ENCODE measurements at regions not wholly inside any gene's neighbourhood (a gene's known extent, or its start where the extent isn't known, plus 50 kb on each side); places are given as distances from the start of the nearest gene placed in this dataset.

GRCh38 chr17:71791311-71791710 lies 329.5 kb upstream of the SOX9 start:
- TF ChIP-seq CTCF (IDR thresholded peaks at IDR 0.05) = no peak
- no peak for TF ChIP-seq MYC (IDR thresholded peaks at IDR 0.05; ENCODE audit: borderline replicate concordance, low read length)
- TF ChIP-seq RAD21 (conservative IDR thresholded peaks at IDR 0.05 in 1 of 2, IDR thresholded peaks at IDR 0.05 in 1 of 2) = no peak
- TF ChIP-seq, protein P1, sequence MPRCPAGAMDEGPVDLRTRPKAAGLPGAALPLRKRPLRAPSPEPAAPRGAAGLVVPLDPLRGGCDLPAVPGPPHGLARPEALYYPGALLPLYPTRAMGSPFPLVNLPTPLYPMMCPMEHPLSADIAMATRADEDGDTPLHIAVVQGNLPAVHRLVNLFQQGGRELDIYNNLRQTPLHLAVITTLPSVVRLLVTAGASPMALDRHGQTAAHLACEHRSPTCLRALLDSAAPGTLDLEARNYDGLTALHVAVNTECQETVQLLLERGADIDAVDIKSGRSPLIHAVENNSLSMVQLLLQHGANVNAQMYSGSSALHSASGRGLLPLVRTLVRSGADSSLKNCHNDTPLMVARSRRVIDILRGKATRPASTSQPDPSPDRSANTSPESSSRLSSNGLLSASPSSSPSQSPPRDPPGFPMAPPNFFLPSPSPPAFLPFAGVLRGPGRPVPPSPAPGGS (IDR thresholded peaks at IDR 0.05) = no peak
- no peak for TF ChIP-seq CBX8 (IDR thresholded peaks at IDR 0.05)
